SK-N-SH (cell line): ENCODE measurements at regions not wholly inside any gene's neighbourhood (a gene's known extent, or its start where the extent isn't known, plus 50 kb on each side); places are given as distances from the start of the nearest gene placed in this dataset.

Source experiments
- CTCF ChIA-PET: fragments of 300-600, 350-600 bp; formaldehyde crosslinking; extraction: SDS; loops from one replicate; lab custom pipeline; 2021; lab: Yijun Ruan, JAX
- POLR2A ChIA-PET: fragments of 350-600 bp; sonication (Branson Sonifier 250); formaldehyde crosslinking; extraction: SDS; loops from one replicate; lab custom pipeline; 2020; ENCODE audit warnings: antibody characterized with exemption, inconsistent platforms; lab: Yijun Ruan, JAX
- DNase-seq: peaks from one replicate; pipeline ENCODE4 v3.0.0; 2012
- H2AFZ ChIP-seq: fragments of 200-600 bp; sonication (generic); 2 replicates; pipeline ENCODE4 v1.8.1; 2016; ENCODE audit warnings: antibody characterized with exemption, mild to moderate bottlenecking, low read depth
- H3F3A ChIP-seq: fragments of 200-600 bp; sonication (generic); replicated peaks from 2 replicates; pipeline ENCODE3; 2016; ENCODE audit warnings: antibody characterized with exemption, mild to moderate bottlenecking; ENCODE audit not compliant: insufficient read depth
- H3K27ac ChIP-seq, 2 experiments: fragments of 200-500 bp in 1 of 2; fragments of 200-600 bp in 1 of 2; sonication (Bioruptor generic) in 1 of 2; sonication (generic), shearing (Covaris generic) in 1 of 2; 2 replicates each; pipeline versions ENCODE4 v1.5.1 to v1.6.1; 2014 to 2016; ENCODE audit warnings: low read depth in 2 of 2, inconsistent platforms in 1 of 2, low read length in 1 of 2, mild to moderate bottlenecking in 1 of 2, mixed read lengths in 1 of 2
- H3K27me3 ChIP-seq: fragments of 200-600 bp; sonication (generic), shearing (Covaris generic); 2 replicates; pipeline ENCODE4 v1.6.1; 2016; ENCODE audit warnings: mixed run types; ENCODE audit not compliant: insufficient read depth
- H3K36me3 ChIP-seq, 2 experiments: fragments of 200-500 bp in 1 of 2; fragments of 200-600 bp in 1 of 2; sonication (Bioruptor generic) in 1 of 2; sonication (generic) in 1 of 2; replicated peaks in 1 of 2; 2 replicates each; pipeline versions ENCODE3 to v1.5.1; 2014 to 2016; ENCODE audit warnings: low read length in 1 of 2, mild to moderate bottlenecking in 1 of 2; ENCODE audit not compliant: insufficient read depth in 2 of 2, control insufficient read depth in 1 of 2
- H3K4me1 ChIP-seq, 2 experiments: fragments of 200-500 bp in 1 of 2; fragments of 200-600 bp in 1 of 2; sonication (Bioruptor generic) in 1 of 2; sonication (generic), shearing (Covaris generic) in 1 of 2; 2 replicates each; pipeline versions ENCODE4 v1.5.1 to v1.6.1; 2014 to 2016; ENCODE audit warnings: low read depth in 1 of 2, low read length in 1 of 2, mixed run types in 1 of 2; ENCODE audit not compliant: insufficient read depth in 2 of 2, control insufficient read depth in 1 of 2
- H3K4me2 ChIP-seq: fragments of 200-600 bp; sonication (generic), shearing (Covaris generic); 2 replicates; pipeline ENCODE4 v1.6.1; 2017; ENCODE audit warnings: mixed run types
- H3K4me3 ChIP-seq, 2 experiments: fragments of 200-500 bp in 1 of 2; fragments of 200-600 bp in 1 of 2; sonication (Bioruptor generic) in 1 of 2; sonication (generic), shearing (Covaris generic) in 1 of 2; 2 replicates each; pipeline versions ENCODE4 v1.5.1 to v1.8.1; 2014 to 2016; ENCODE audit warnings: low read depth in 2 of 2, inconsistent platforms in 1 of 2, low read length in 1 of 2, mild to moderate bottlenecking in 1 of 2, mixed read lengths in 1 of 2, moderate library complexity in 1 of 2
- H3K79me2 ChIP-seq: fragments of 200-600 bp; sonication (generic); 2 replicates; pipeline ENCODE4 v1.8.1; 2017; ENCODE audit warnings: mild to moderate bottlenecking; ENCODE audit not compliant: insufficient read depth
- H3K9ac ChIP-seq: fragments of 200-600 bp; sonication (generic); 2 replicates; pipeline ENCODE4 v1.6.1; 2017; ENCODE audit warnings: mixed run types
- H3K9me2 ChIP-seq: fragments of 200-600 bp; sonication (generic); 2 replicates; pipeline ENCODE4 v1.6.1; 2017; ENCODE audit warnings: mixed run types
- H3K9me3 ChIP-seq: fragments of 200-600 bp; sonication (generic); 2 replicates; pipeline ENCODE4 v1.6.1; 2017; ENCODE audit warnings: mixed run types, mild to moderate bottlenecking, moderate library complexity
- H4K20me1 ChIP-seq: fragments of 200-600 bp; sonication (generic); 2 replicates; pipeline ENCODE4 v1.6.1; 2017; ENCODE audit warnings: mild to moderate bottlenecking, mixed run types; ENCODE audit not compliant: insufficient read depth
- CTCF ChIP-seq: fragments of 200-600 bp; sonication (generic); IDR thresholded peaks from 2 replicates; pipeline ENCODE4 v1.6.1; 2017; ENCODE audit warnings: antibody characterized with exemption, mild to moderate bottlenecking, moderate library complexity
- FOXM1 ChIP-seq: IDR thresholded peaks from 2 replicates; pipeline ENCODE4 v1.4.0; 2012; ENCODE audit warnings: low read depth, mild to moderate bottlenecking
- PBX3 ChIP-seq: IDR thresholded peaks from 2 replicates; pipeline ENCODE4; 2012
- POLR2AphosphoS5 ChIP-seq: IDR thresholded peaks from 2 replicates; pipeline ENCODE4 v1.6.1; 2012; ENCODE audit warnings: low read depth, low read length
- REST ChIP-seq: IDR thresholded peaks from 2 replicates; pipeline ENCODE4 v1.6.1; 2012; ENCODE audit warnings: mild to moderate bottlenecking, low read depth, low read length, moderate library complexity
- TEAD4 ChIP-seq: IDR thresholded peaks from 2 replicates; pipeline ENCODE4 v1.4.0; 2012; ENCODE audit warnings: mild to moderate bottlenecking, borderline replicate concordance; ENCODE audit not compliant: insufficient read depth
- WGBS: methylation state at CpG from one replicate; pipeline ENCODE4 v1.1.6; 2017; ENCODE audit warnings: low lambda C conversion rate; 5-methylcytosine and 5-hydroxymethylcytosine counted together

- no peak overlapping the region for H2AFZ ChIP-seq
- H3K9me2 ChIP-seq, result no peaks in the 10 kb centered on the region
- TF ChIP-seq FOXM1, result no peak
- TF ChIP-seq PBX3, result no peak
- no peak for TF ChIP-seq POLR2AphosphoS5
- H3K9ac ChIP-seq, result no peak overlapping the region
- no peaks in the 10 kb centered on the region for H3K4me1 ChIP-seq
- H3K27me3 ChIP-seq, result peaks cover 10% of the 10 kb centered on the region; the same call in 1 of the 2 replicates
- H3K27ac ChIP-seq, result no peak overlapping the region
- no peaks in the 10 kb centered on the region for H3K9me3 ChIP-seq
- H3F3A ChIP-seq, result no peaks in the 10 kb centered on the region
- ChIA-PET POLR2A (no interaction called here), CTCF (no interaction called here)
- DNase-seq, result no peak
- H3K79me2 ChIP-seq, result no peaks in the 10 kb centered on the region
- H3K36me3 ChIP-seq, result no peaks in the 10 kb centered on the region
- no peaks in the 10 kb centered on the region for H4K20me1 ChIP-seq
- H3K4me3 ChIP-seq, result no peak overlapping the region
- H3K4me2 ChIP-seq, result no peak overlapping the region
Observed at GRCh38 chr7:17105701-17106100, 192.8 kb upstream of the AHR start.

GRCh38 chr7:17108049-17108584, 190.3 kb upstream of the AHR start:
- H3K4me1 ChIP-seq, result no peaks in the 10 kb centered on the region
- H3K4me2 ChIP-seq, result no peak overlapping the region
- H3K27me3 ChIP-seq, result peaks cover 10% of the 10 kb centered on the region; the same call in 1 of the 2 replicates
- no peaks in the 10 kb centered on the region for H3F3A ChIP-seq
- H3K79me2 ChIP-seq, result no peaks in the 10 kb centered on the region
- ChIA-PET CTCF (no interaction called here), POLR2A (no interaction called here)
- WGBS, result 11% methylated on average over 2 of the region's 2 CpGs
- no peaks in the 10 kb centered on the region for H4K20me1 ChIP-seq
- H3K4me3 ChIP-seq, result no peak overlapping the region
- DNase-seq, result no peak
- no peak overlapping the region for H2AFZ ChIP-seq
- TF ChIP-seq CTCF (no peak), TEAD4 (no peak), REST (no peak)
- H3K27ac ChIP-seq, result no peak overlapping the region
- no peaks in the 10 kb centered on the region for H3K36me3 ChIP-seq
- no peak overlapping the region for H3K9ac ChIP-seq
- H3K9me2 ChIP-seq, result no peaks in the 10 kb centered on the region
- H3K9me3 ChIP-seq, result no peaks in the 10 kb centered on the region
